SK-N-SH treated with all-trans-retinoic acid at 6 μM for 48 hours (cell line): ENCODE measurements at regions not wholly inside any gene's neighbourhood (a gene's known extent, or its start where the extent isn't known, plus 50 kb on each side); places are given as distances from the start of the nearest gene placed in this dataset.

Experiments used
- ATAC-seq: fragments of 200-7000 bp; cut with Tn5 transposase; 3 replicates; pipeline ENCODE4 v1.9.1; 2020; ENCODE audit warnings: mild to moderate bottlenecking, moderate library complexity
- ARNTL ChIP-seq: fragments of 450-650 bp; formaldehyde crosslinking; IDR thresholded peaks from 2 replicates; pipeline ENCODE4 v1.5.0; 2020; ENCODE audit warnings: low read depth, mild to moderate bottlenecking, moderate library complexity, borderline replicate concordance
- BACH2 ChIP-seq: fragments of 250-450 bp; sonication (Bioruptor Pico); IDR thresholded peaks from 2 replicates; pipeline ENCODE4 v1.9.0; 2021; ENCODE audit warnings: mild to moderate bottlenecking, borderline replicate concordance
- CREB5 ChIP-seq: fragments of 250-450 bp; sonication (Bioruptor Pico); IDR thresholded peaks from 2 replicates; pipeline ENCODE4 v1.5.1; 2020; ENCODE audit warnings: low read depth, mild to moderate bottlenecking, moderate library complexity
- CSDC2 ChIP-seq: fragments of 250-450 bp; sonication (Bioruptor Pico); IDR thresholded peaks from 2 replicates; pipeline ENCODE4 v1.5.0; 2020; ENCODE audit warnings: mild to moderate bottlenecking, moderate library complexity
- CSRNP3 ChIP-seq: fragments of 250-450 bp; sonication (Bioruptor Pico); IDR thresholded peaks from 2 replicates; pipeline ENCODE4 v1.5.1; 2021; ENCODE audit warnings: mild to moderate bottlenecking, moderate library complexity
- ESRRG ChIP-seq: fragments of 250-450 bp; sonication (Bioruptor Pico); IDR thresholded peaks from 2 replicates; pipeline ENCODE4 v1.6.1; 2021; ENCODE audit warnings: mild to moderate bottlenecking
- ISL1 ChIP-seq: fragments of 250-450 bp; sonication (Bioruptor Pico); IDR thresholded peaks from 2 replicates; pipeline ENCODE4 v2.1.2; 2022; ENCODE audit warnings: mild to moderate bottlenecking, moderate library complexity
- OSR1 ChIP-seq: fragments of 250-450 bp; sonication (Bioruptor Pico); IDR thresholded peaks from 2 replicates; pipeline ENCODE4 v1.8.0; 2022; ENCODE audit warnings: moderate library complexity, mild to moderate bottlenecking, inconsistent platforms
- POU6F1 ChIP-seq: fragments of 250-450 bp; sonication (Bioruptor Pico); IDR thresholded peaks from 2 replicates; pipeline ENCODE4 v1.8.0; 2021; ENCODE audit warnings: low read depth, mild to moderate bottlenecking, moderate library complexity, borderline replicate concordance
- PPARA ChIP-seq: fragments of 250-450 bp; sonication (Bioruptor Pico); IDR thresholded peaks from 2 replicates; pipeline ENCODE4 v1.5.0; 2020; ENCODE audit warnings: mild to moderate bottlenecking, borderline replicate concordance
- SNAI2 ChIP-seq: fragments of 250-450 bp; sonication (Bioruptor Pico); IDR thresholded peaks from 2 replicates; pipeline ENCODE4 v1.5.0; 2020; ENCODE audit warnings: mild to moderate bottlenecking, moderate library complexity
- TCF4 ChIP-seq: fragments of 250-450 bp; sonication (Bioruptor Pico); IDR thresholded peaks from 2 replicates; pipeline ENCODE4 v1.8.0; 2021; ENCODE audit warnings: mild to moderate bottlenecking, moderate library complexity, borderline replicate concordance
- TOX ChIP-seq: fragments of 250-450 bp; sonication (Bioruptor Pico); IDR thresholded peaks from 2 replicates; pipeline ENCODE4 v1.8.0; 2021; ENCODE audit warnings: mild to moderate bottlenecking, moderate library complexity, borderline replicate concordance
- TSHZ2 ChIP-seq: fragments of 250-450 bp; sonication (Bioruptor Pico); IDR thresholded peaks from 2 replicates; pipeline ENCODE4 v1.5.0; 2020; ENCODE audit warnings: mild to moderate bottlenecking, moderate library complexity
- ZC3H10 ChIP-seq: fragments of 250-450 bp; sonication (Bioruptor Pico); IDR thresholded peaks from 2 replicates; pipeline ENCODE4 v1.5.1; 2021; ENCODE audit warnings: mild to moderate bottlenecking, moderate library complexity
- ZFP3 ChIP-seq: fragments of 250-450 bp; sonication (Bioruptor Pico); IDR thresholded peaks from 2 replicates; pipeline ENCODE4 v1.5.0; 2020; ENCODE audit warnings: mild to moderate bottlenecking, moderate library complexity
- ZFP30 ChIP-seq: fragments of 450-650 bp; formaldehyde crosslinking; IDR thresholded peaks from 2 replicates; pipeline ENCODE4 v1.5.0; 2022; ENCODE audit warnings: mild to moderate bottlenecking, moderate library complexity
- ZNF565 ChIP-seq: fragments of 450-650 bp; formaldehyde crosslinking; conservative IDR thresholded peaks from 2 replicates; pipeline ENCODE4 v1.5.0; 2020; ENCODE audit warnings: low read depth, mild to moderate bottlenecking, moderate library complexity
- ZNF70 ChIP-seq: fragments of 450-650 bp; formaldehyde crosslinking; IDR thresholded peaks from 2 replicates; pipeline ENCODE4 v1.5.0; 2020; ENCODE audit warnings: mild to moderate bottlenecking, moderate library complexity
- ZNF8 ChIP-seq: fragments of 450-650 bp; formaldehyde crosslinking; IDR thresholded peaks from 2 replicates; pipeline ENCODE4 v1.5.0; 2020; ENCODE audit warnings: mild to moderate bottlenecking, moderate library complexity

GRCh38 chr4:161186012-161186411 lies 977.8 kb downstream of the FSTL5 start:
- TF ChIP-seq ZFP3 (no peak), TSHZ2 (no peak), ZFP30 (CRISPR knock-in tag) (no peak), OSR1 (CRISPR knock-in tag) (no peak), ZC3H10 (CRISPR knock-in tag) (no peak), ARNTL (CRISPR knock-in tag) (no peak), SNAI2 (CRISPR knock-in tag) (no peak), POU6F1 (CRISPR knock-in tag) (no peak), ISL1 (CRISPR knock-in tag) (no peak), ZNF70 (CRISPR knock-in tag) (no peak), CSRNP3 (CRISPR knock-in tag) (no peak), TCF4 (no peak), ZNF565 (CRISPR knock-in tag) (no peak), CREB5 (CRISPR knock-in tag) (no peak), TOX (no peak), ZNF8 (no peak)
- no peak for ATAC-seq

GRCh38 chr4:161183729-161184128 lies 980.1 kb downstream of the FSTL5 start:
- TF ChIP-seq ISL1 (CRISPR knock-in tag) (no peak), PPARA (no peak), OSR1 (CRISPR knock-in tag) (no peak), CREB5 (CRISPR knock-in tag) (no peak), CSDC2 (CRISPR knock-in tag) (no peak), CSRNP3 (CRISPR knock-in tag) (no peak), SNAI2 (CRISPR knock-in tag) (no peak), POU6F1 (CRISPR knock-in tag) (no peak), ESRRG (CRISPR knock-in tag) (no peak), TCF4 (no peak), BACH2 (CRISPR knock-in tag) (no peak)
- ATAC-seq: no peak
